Esophagus squamous epithelium (tissue), 4 donors: ENCODE measurements at regions not wholly inside any gene's neighbourhood (a gene's known extent, or its start where the extent isn't known, plus 50 kb on each side); places are given as distances from the start of the nearest gene placed in this dataset.

Experiments used
- POLR2A ChIP-seq, 4 donors: fragments of 450-650 bp; IDR thresholded peaks; one replicate each; pipeline ENCODE4 v1.6.1; 2017; ENCODE audit warnings: antibody characterized with exemption in 4 of 4, mild to moderate bottlenecking in 4 of 4, moderate library complexity in 3 of 4
- TF ChIP-seq, protein P1 (sequence below), 6 experiments: fragments of 450-650 bp in 4 of 6; fragments of 200-600 bp in 2 of 6; sonication (generic) in 2 of 6; IDR thresholded peaks; one replicate each; pipeline ENCODE4 v1.5.1; 2016 to 2019; ENCODE audit warnings: antibody characterized with exemption in 6 of 6, mild to moderate bottlenecking in 4 of 6, moderate library complexity in 4 of 6

- TF ChIP-seq POLR2A (IDR thresholded peaks at IDR 0.05), result no peak
- TF ChIP-seq, protein P1, sequence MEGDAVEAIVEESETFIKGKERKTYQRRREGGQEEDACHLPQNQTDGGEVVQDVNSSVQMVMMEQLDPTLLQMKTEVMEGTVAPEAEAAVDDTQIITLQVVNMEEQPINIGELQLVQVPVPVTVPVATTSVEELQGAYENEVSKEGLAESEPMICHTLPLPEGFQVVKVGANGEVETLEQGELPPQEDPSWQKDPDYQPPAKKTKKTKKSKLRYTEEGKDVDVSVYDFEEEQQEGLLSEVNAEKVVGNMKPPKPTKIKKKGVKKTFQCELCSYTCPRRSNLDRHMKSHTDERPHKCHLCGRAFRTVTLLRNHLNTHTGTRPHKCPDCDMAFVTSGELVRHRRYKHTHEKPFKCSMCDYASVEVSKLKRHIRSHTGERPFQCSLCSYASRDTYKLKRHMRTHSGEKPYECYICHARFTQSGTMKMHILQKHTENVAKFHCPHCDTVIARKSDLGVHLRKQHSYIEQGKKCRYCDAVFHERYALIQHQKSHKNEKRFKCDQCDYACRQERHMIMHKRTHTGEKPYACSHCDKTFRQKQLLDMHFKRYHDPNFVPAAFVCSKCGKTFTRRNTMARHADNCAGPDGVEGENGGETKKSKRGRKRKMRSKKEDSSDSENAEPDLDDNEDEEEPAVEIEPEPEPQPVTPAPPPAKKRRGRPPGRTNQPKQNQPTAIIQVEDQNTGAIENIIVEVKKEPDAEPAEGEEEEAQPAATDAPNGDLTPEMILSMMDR (IDR thresholded peaks at IDR 0.05), result no peak
Observed at GRCh38 chr2:195594919-195595694, 61.9 kb upstream of the SLC39A10 start.
